GM12878 (cell line): ENCODE measurements at regions not wholly inside any gene's neighbourhood (a gene's known extent, or its start where the extent isn't known, plus 50 kb on each side); places are given as distances from the start of the nearest gene placed in this dataset.

ENCODE experiments used
- ATAC-seq: fragments of 200-7000 bp; cut with Tn5 transposase; 3 replicates; pipeline ENCODE4 v1.9.1; 2020; ENCODE audit warnings: mild to moderate bottlenecking, moderate library complexity
- BruUV-seq: library from RNA; stranded (reverse); fragments of 400-500 nt; replicated peaks from 2 replicates; lab custom pipeline; 2021; lab: Mats Ljungman, UMichigan
- CTCF ChIA-PET: fragments of 300-600 bp; sonication (Branson Sonifier 250); formaldehyde crosslinking; extraction: SDS; loops from one replicate; lab custom pipeline; 2021; ENCODE audit warnings: inconsistent platforms; lab: Yijun Ruan, JAX
- POLR2A ChIA-PET: fragments of 350-600 bp; formaldehyde crosslinking; extraction: SDS; loops from one replicate; lab custom pipeline; 2021; ENCODE audit warnings: inconsistent platforms; lab: Charles Lee
- RAD21 ChIA-PET: fragments of 300-600 bp; sonication (Branson Sonifier 250); formaldehyde crosslinking; loops from one replicate; lab custom pipeline; 2023; ENCODE audit warnings: antibody characterized with exemption; ENCODE audit not compliant: unreplicated experiment; lab: Charles Lee
- SMC1A ChIA-PET: fragments of 300-600 bp; sonication (Branson Sonifier 250); formaldehyde crosslinking; loops from one replicate; lab custom pipeline; 2023; ENCODE audit not compliant: unreplicated experiment, uncharacterized antibody; lab: Charles Lee
- DNase-seq: peaks from one replicate; pipeline ENCODE4 v3.0.0-alpha.2; 2011; ENCODE audit warnings: low read depth, low spot score
- FAIRE-seq: peaks from 3 replicates; lab custom pipeline; 2011; peaks lifted over from hg19 to GRCh38; lab: Jason Lieb, UNC
- H2AFZ ChIP-seq: 2 replicates; pipeline ENCODE4 v1.6.0; 2011; ENCODE audit warnings: low read depth, low read length, control low read depth; ENCODE audit not compliant: control insufficient read depth
- H3K27ac ChIP-seq: 2 replicates; pipeline ENCODE4 v1.5.1; 2011; ENCODE audit warnings: control low read depth; ENCODE audit not compliant: control insufficient read depth, insufficient read depth
- H3K27me3 ChIP-seq, 2 experiments: replicated peaks in 1 of 2; 2 replicates each; pipeline versions ENCODE4 v1.6.0 to v1.6.1; 2011; ENCODE audit warnings: low read length in 1 of 2; ENCODE audit not compliant: control insufficient read depth in 2 of 2, insufficient read depth in 2 of 2
- H3K36me3 ChIP-seq, 2 experiments: 2 replicates each; pipeline ENCODE4 v1.5.1; 2011; ENCODE audit warnings: low read length in 1 of 2; ENCODE audit not compliant: control insufficient read depth in 2 of 2, insufficient read depth in 2 of 2
- H3K4me1 ChIP-seq: 2 replicates; pipeline ENCODE4 v1.6.1; 2011; ENCODE audit warnings: mild to moderate bottlenecking, low read length, moderate library complexity, mixed read lengths; ENCODE audit not compliant: control insufficient read depth, insufficient read depth
- H3K4me2 ChIP-seq: 2 replicates; pipeline ENCODE4 v1.6.0; 2011; ENCODE audit warnings: control low read depth; ENCODE audit not compliant: control insufficient read depth, insufficient read depth
- H3K4me3 ChIP-seq: fragments of 200-600 bp; sonication (generic); 2 replicates; pipeline ENCODE4 v1.5.1; 2016
- H3K79me2 ChIP-seq: 2 replicates; pipeline ENCODE4 v1.6.0; 2011; ENCODE audit warnings: low read length; ENCODE audit not compliant: control insufficient read depth, insufficient read depth
- H3K9ac ChIP-seq: 2 replicates; pipeline ENCODE4 v1.8.0; 2011; ENCODE audit warnings: low read length, control low read depth, mixed read lengths; ENCODE audit not compliant: control insufficient read depth, insufficient read depth
- H3K9me3 ChIP-seq: replicated peaks from 3 replicates; pipeline ENCODE4 v1.5.1; 2011; ENCODE audit warnings: mild to moderate bottlenecking, low read length; ENCODE audit not compliant: control insufficient read depth, insufficient read depth
- H4K20me1 ChIP-seq: 2 replicates; pipeline ENCODE4 v1.6.0; 2011; ENCODE audit not compliant: control insufficient read depth, insufficient read depth
- BCL11A ChIP-seq: IDR thresholded peaks from 2 replicates; pipeline ENCODE4 v1.6.1; 2011; ENCODE audit warnings: low read depth, low read length
- CEBPZ ChIP-seq: fragments of 150-350 bp; IDR thresholded peaks from 2 replicates; pipeline ENCODE4 v1.6.1; 2016; ENCODE audit warnings: low read depth, low read length
- CHD1 ChIP-seq: IDR thresholded peaks from 2 replicates; pipeline ENCODE4 v1.6.1; 2012; ENCODE audit warnings: low read depth, low read length, improper control_type of control experiment
- CHD2 ChIP-seq: IDR thresholded peaks from 2 replicates; pipeline ENCODE4 v1.6.1; 2011; ENCODE audit warnings: low read depth, low read length, improper control_type of control experiment, borderline replicate concordance
- CREM ChIP-seq: IDR thresholded peaks from 2 replicates; pipeline ENCODE4 v1.6.1; 2014; ENCODE audit warnings: antibody characterized with exemption, low read depth
- DPF2 ChIP-seq: fragments of 450-650 bp; IDR thresholded peaks from 2 replicates; pipeline ENCODE4 v1.6.1; 2017; ENCODE audit warnings: mild to moderate bottlenecking
- EED ChIP-seq: sonication (generic); IDR thresholded peaks from 2 replicates; pipeline ENCODE4 v1.6.1; 2016; ENCODE audit warnings: antibody characterized with exemption, low read depth
- ETV6 ChIP-seq, 2 experiments: fragments of 450-650 bp in 1 of 2; IDR thresholded peaks in 1 of 2; conservative IDR thresholded peaks in 1 of 2; 2 replicates each; pipeline ENCODE4 v1.6.1; 2014; ENCODE audit warnings: antibody characterized with exemption in 1 of 2, borderline replicate concordance in 1 of 2, low read depth in 1 of 2, mild to moderate bottlenecking in 1 of 2, moderate library complexity in 1 of 2
- POLR2AphosphoS2 ChIP-seq: IDR thresholded peaks from 2 replicates; pipeline ENCODE4 v1.6.1; 2011; ENCODE audit warnings: low read depth, mild to moderate bottlenecking, low read length, improper control_type of control experiment, moderate library complexity
- SIN3A ChIP-seq: IDR thresholded peaks from 2 replicates; pipeline ENCODE4 v1.6.1; 2012; ENCODE audit warnings: low read depth, low read length, improper control_type of control experiment
- SKIL ChIP-seq: fragments of 450-650 bp; IDR thresholded peaks from 2 replicates; pipeline ENCODE4 v1.6.1; 2017; ENCODE audit warnings: mild to moderate bottlenecking, low read depth, inconsistent platforms; ENCODE audit not compliant: poor library complexity, severe bottlenecking
- SMAD1 ChIP-seq: fragments of 450-650 bp; IDR thresholded peaks from 2 replicates; pipeline ENCODE4 v1.6.1; 2018; ENCODE audit warnings: mild to moderate bottlenecking, low read depth; ENCODE audit not compliant: partially characterized antibody
- SMARCA5 ChIP-seq: fragments of 450-650 bp; IDR thresholded peaks from 2 replicates; pipeline ENCODE4 v1.6.1; 2017; ENCODE audit warnings: mild to moderate bottlenecking
- SP1 ChIP-seq: IDR thresholded peaks from one replicate; pipeline ENCODE4 v1.6.1; 2011; ENCODE audit warnings: low read depth, low read length
- SPI1 ChIP-seq: IDR thresholded peaks from 2 replicates; pipeline ENCODE4 v1.6.1; 2011; ENCODE audit warnings: low read depth, mild to moderate bottlenecking, low read length, moderate library complexity, borderline replicate concordance; ENCODE audit not compliant: insufficient read depth
- YY1 ChIP-seq: IDR thresholded peaks from 2 replicates; pipeline ENCODE4 v1.6.1; 2011; ENCODE audit warnings: low read depth, mild to moderate bottlenecking, low read length
- ZNF24 ChIP-seq: fragments of 450-650 bp; IDR thresholded peaks from 2 replicates; pipeline ENCODE4 v1.6.1; 2017; ENCODE audit warnings: antibody characterized with exemption, mild to moderate bottlenecking
- ZSCAN29 ChIP-seq: fragments of 450-650 bp; IDR thresholded peaks from 2 replicates; pipeline ENCODE4 v1.6.1; 2017; ENCODE audit warnings: mild to moderate bottlenecking, moderate library complexity
- WGBS: methylation state at CpG from one replicate; pipeline ENCODE4 v1.1.6; 2016; ENCODE audit warnings: low lambda C conversion rate; ENCODE audit not compliant: insufficient replicate concordance, insufficient coverage; ENCODE audit errors: missing lambda C conversion rate; 5-methylcytosine and 5-hydroxymethylcytosine counted together
- in situ Hi-C: fragments of 300-500 bp; cut with MboI; formaldehyde crosslinking; loops from 9 replicates; pipeline ENCODE4 v1.14.3; 2018; ENCODE audit warnings: mixed read lengths
- intact Hi-C: fragments of 100-400 bp; cut with micrococcal nuclease; formaldehyde crosslinking; loops from one replicate; pipeline ENCODE4 v1.14.2; 2022; ENCODE audit not compliant: unreplicated experiment

- ChIA-PET RAD21 (no interaction called here), POLR2A (no interaction called here)
Observed at GRCh38 chr19:31658993-31659896, 310.0 kb upstream of the TSHZ3 start.

DNA sequence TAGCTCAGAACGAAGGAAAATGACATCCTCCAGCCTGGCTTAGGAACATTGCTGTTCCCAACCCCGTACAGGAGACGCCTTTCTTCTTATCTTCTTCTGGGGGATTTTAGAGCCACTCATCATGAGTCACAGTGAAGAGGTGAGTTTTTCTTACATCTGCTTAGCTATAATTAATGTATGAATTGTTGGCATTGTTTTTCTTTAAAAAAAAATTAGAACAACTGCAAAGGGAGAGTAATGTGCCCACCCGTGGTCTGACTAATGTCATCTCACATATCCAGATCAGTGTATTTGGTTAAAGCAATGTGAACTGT lies 310.6 kb upstream of the TSHZ3 start:
- no peak for ATAC-seq
- Histone ChIP-seq H3K4me2 (no peak overlapping the region), H3K4me3 (no peak overlapping the region), H3K27me3 (no peaks in the 10 kb centered on the region), H3K9ac (no peak overlapping the region), H3K4me1 (no peaks in the 10 kb centered on the region), H2AFZ (no peak overlapping the region), H4K20me1 (no peaks in the 10 kb centered on the region), H3K9me3 (no peaks in the 10 kb centered on the region; the same call in 2 of the 3 replicates), H3K36me3 (no peaks in the 10 kb centered on the region), H3K79me2 (no peaks in the 10 kb centered on the region), H3K27ac (no peak overlapping the region)
- ChIA-PET SMC1A (no interaction called here), CTCF (no interaction called here), RAD21 (no interaction called here), POLR2A (no interaction called here)
- intact Hi-C loops: no loop called here
- FAIRE-seq: no peak
- no TSS peak for BruUV-seq
- 26% methylated on average over 4 of the region's 4 CpGs for WGBS
- in situ Hi-C loops: no loop called here
- DNase-seq: no peak
- TF ChIP-seq ETV6 (conservative IDR thresholded peaks at IDR 0.05 in 1 of 2, IDR thresholded peaks at IDR 0.05 in 1 of 2; ENCODE audit: borderline replicate concordance in 1 of 2, low read depth in 1 of 2): no peak
- TF ChIP-seq POLR2AphosphoS2: no peak
- no peak for TF ChIP-seq CREM
- TF ChIP-seq EED: no peak
- no peak for TF ChIP-seq SKIL
- TF ChIP-seq CEBPZ: no peak
- no peak for TF ChIP-seq CHD1
- TF ChIP-seq YY1: no peak

More at GRCh38 chr19:31658993-31659896, 310.0 kb upstream of the TSHZ3 start:
- FAIRE-seq (no peak), DNase-seq (no peak)
- Histone ChIP-seq H3K36me3 (no peaks in the 10 kb centered on the region), H3K4me3 (no peak overlapping the region), H3K4me1 (no peaks in the 10 kb centered on the region), H3K79me2 (no peaks in the 10 kb centered on the region), H3K27ac (no peak overlapping the region), H3K27me3 (no peaks in the 10 kb centered on the region)
- CTCF ChIA-PET: no interaction called here
- in situ Hi-C loops: no loop called here
- WGBS: under 1% methylated on average over 6 of the region's 6 CpGs
- TF ChIP-seq CHD2: no peak
- no peak for TF ChIP-seq ZNF24
- TF ChIP-seq SMARCA5: no peak
- no peak for TF ChIP-seq ZSCAN29
- no peak for TF ChIP-seq BCL11A
- TF ChIP-seq SP1: no peak
- no peak for TF ChIP-seq SPI1
- no peak for TF ChIP-seq DPF2
- no peak for TF ChIP-seq SMAD1
- no peak for TF ChIP-seq SIN3A
- no peak for TF ChIP-seq EED
- TF ChIP-seq, all 136 proteins: peak for 0
- no peak overlapping the region for H3K9ac ChIP-seq
- no peaks in the 10 kb centered on the region; the same call in 2 of the 3 replicates for H3K9me3 ChIP-seq
- BruUV-seq: no TSS peak
- H4K20me1 ChIP-seq: no peaks in the 10 kb centered on the region
- no peak overlapping the region for H3K4me2 ChIP-seq
- ATAC-seq: no peak
- SMC1A ChIA-PET: no interaction called here
- H2AFZ ChIP-seq: no peak overlapping the region
- intact Hi-C loops: no loop called here
